Putamen (tissue), 1 donor: ENCODE measurements at regions not wholly inside any gene's neighbourhood (a gene's known extent, or its start where the extent isn't known, plus 50 kb on each side); places are given as distances from the start of the nearest gene placed in this dataset.

Source experiments
- DNase-seq: peaks from one replicate; pipeline ENCODE4 v3.0.0-alpha.2; 2016; ENCODE audit warnings: low spot score

- no peak for DNase-seq
Observed at GRCh38 chr3:168157099-168157700, 61.5 kb upstream of the GOLIM4 start.

GRCh38 chr3:168156479-168156878, 60.8 kb upstream of the GOLIM4 start:
- DNase-seq: no peak

GRCh38 chr3:168155303-168155702, 59.6 kb upstream of the GOLIM4 start:
- DNase-seq: no peak

- no peak for DNase-seq
Observed at GRCh38 chr3:168154089-168154488, 58.4 kb upstream of the GOLIM4 start.

GRCh38 chr3:168152149-168152548, 56.4 kb upstream of the GOLIM4 start:
- no peak for DNase-seq
